ENCODE measurements at regions not wholly inside any gene's neighbourhood (a gene's known extent, or its start where the extent isn't known, plus 50 kb on each side); places are given as distances from the start of the nearest gene placed in this dataset.

DNA sequence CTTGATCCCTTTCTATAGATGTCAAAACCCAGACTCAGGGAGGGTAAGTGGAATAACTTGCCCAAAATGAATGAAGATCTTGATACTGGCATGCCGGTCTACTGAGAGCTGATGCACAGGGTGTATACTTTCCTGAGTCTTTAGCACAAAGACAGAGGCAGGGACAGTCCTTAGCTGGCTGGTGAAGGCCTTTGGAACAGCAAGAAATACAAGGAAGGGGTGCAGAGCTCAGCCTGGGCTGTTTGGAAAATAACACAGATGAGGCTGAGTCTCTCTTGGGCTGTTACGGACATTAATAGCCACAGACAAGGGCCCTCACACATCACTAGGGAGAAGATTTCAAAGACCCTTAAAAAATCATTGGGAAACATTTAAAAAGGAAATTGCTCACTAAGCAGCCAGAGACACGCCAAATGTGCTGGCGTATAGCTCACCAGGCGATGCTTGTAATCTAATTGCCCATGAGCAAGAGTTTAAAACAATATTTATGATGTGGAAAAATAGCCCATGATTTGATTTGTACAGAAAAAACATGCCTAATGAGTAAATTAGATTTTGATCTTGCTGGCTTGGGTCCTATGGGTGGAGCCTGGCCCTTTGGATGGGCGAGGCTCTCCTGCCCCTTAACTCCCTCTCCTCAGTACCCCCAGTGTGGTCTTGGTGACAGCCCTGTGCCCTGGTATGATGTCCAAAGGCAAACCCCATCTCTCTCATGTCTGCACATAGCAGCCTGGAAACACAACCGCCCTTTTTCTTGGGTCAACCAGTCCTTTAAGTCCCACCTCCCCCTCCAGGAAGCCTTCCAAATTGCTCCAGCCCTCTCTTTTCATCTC is 81.8 kb upstream of the MRPS22 start:
- intact Hi-C loops (cut with micrococcal nuclease; ENCODE audit: unreplicated experiment) (no loop called here), in situ Hi-C loops (cut with HindIII; ENCODE audit: extremely low pct_ligation_motif_present, low pct_unique_long_range_greater_than_20kb) (no loop called here)
- Histone ChIP-seq H3K4me1 (ENCODE audit: insufficient read depth, low read length) (peaks cover 2% of the 10 kb centered on the region), H3K4me3 (replicated peaks in 1 of 3; ENCODE audit: insufficient read depth in 1 of 3, low read depth in 2 of 3, low read length in 3 of 3) (no peak overlapping the region), H3K36me3 (replicated peaks in 1 of 2; ENCODE audit: control insufficient read depth in 1 of 2, insufficient read depth in 2 of 2, low read length in 2 of 2) (no peaks in the 10 kb centered on the region), H4K20me1 (ENCODE audit: insufficient read depth, low read length) (no peaks in the 10 kb centered on the region), H3K4me2 (ENCODE audit: low read depth, low read length) (no peak overlapping the region), H3K9ac (ENCODE audit: insufficient read depth, low read depth, low read length) (no peak overlapping the region), H3K27ac (ENCODE audit: extremely low read length, insufficient read depth, low read length) (no peak overlapping the region), H3K79me2 (ENCODE audit: insufficient read depth, low read length) (no peaks in the 10 kb centered on the region), H2AFZ (ENCODE audit: low read length) (no peak overlapping the region), H3K27me3 (ENCODE audit: control insufficient read depth in 1 of 2, insufficient read depth in 2 of 2, low read length in 2 of 2) (peaks cover 0 to 3% of the 10 kb centered on the region in 2 experiments; a peak in 2 of 5 replicates), H3K9me3 (ENCODE audit: low read length) (no peaks in the 10 kb centered on the region)
- ChIA-PET CTCF (ENCODE audit: low intra/inter-chr PET ratio, low total read pairs) (no interaction called here), POLR2A (no interaction called here)
- TF ChIP-seq ATM (IDR thresholded peaks at IDR 0.05; ENCODE audit: borderline replicate concordance) (no peak), ZNF775 (CRISPR knock-in tag; IDR thresholded peaks at IDR 0.05; ENCODE audit: borderline replicate concordance) (no peak), ZNF24 (IDR thresholded peaks at IDR 0.05) (no peak), PCBP1 (IDR thresholded peaks at IDR 0.05; ENCODE audit: borderline replicate concordance, low read depth, low read length) (no peak), ZNF841 (CRISPR knock-in tag; IDR thresholded peaks at IDR 0.05; ENCODE audit: borderline replicate concordance) (no peak), ZKSCAN5 (CRISPR knock-in tag; IDR thresholded peaks at IDR 0.05) (no peak), SP2 (CRISPR knock-in tag; IDR thresholded peaks at IDR 0.05) (no peak), ZNF749 (CRISPR knock-in tag; IDR thresholded peaks at IDR 0.05; ENCODE audit: borderline replicate concordance) (no peak)
- TF ChIP-seq, protein P1, sequence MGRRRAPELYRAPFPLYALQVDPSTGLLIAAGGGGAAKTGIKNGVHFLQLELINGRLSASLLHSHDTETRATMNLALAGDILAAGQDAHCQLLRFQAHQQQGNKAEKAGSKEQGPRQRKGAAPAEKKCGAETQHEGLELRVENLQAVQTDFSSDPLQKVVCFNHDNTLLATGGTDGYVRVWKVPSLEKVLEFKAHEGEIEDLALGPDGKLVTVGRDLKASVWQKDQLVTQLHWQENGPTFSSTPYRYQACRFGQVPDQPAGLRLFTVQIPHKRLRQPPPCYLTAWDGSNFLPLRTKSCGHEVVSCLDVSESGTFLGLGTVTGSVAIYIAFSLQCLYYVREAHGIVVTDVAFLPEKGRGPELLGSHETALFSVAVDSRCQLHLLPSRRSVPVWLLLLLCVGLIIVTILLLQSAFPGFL (CRISPR knock-in tag; IDR thresholded peaks at IDR 0.05), result no peak
- TF ChIP-seq, protein P2, sequence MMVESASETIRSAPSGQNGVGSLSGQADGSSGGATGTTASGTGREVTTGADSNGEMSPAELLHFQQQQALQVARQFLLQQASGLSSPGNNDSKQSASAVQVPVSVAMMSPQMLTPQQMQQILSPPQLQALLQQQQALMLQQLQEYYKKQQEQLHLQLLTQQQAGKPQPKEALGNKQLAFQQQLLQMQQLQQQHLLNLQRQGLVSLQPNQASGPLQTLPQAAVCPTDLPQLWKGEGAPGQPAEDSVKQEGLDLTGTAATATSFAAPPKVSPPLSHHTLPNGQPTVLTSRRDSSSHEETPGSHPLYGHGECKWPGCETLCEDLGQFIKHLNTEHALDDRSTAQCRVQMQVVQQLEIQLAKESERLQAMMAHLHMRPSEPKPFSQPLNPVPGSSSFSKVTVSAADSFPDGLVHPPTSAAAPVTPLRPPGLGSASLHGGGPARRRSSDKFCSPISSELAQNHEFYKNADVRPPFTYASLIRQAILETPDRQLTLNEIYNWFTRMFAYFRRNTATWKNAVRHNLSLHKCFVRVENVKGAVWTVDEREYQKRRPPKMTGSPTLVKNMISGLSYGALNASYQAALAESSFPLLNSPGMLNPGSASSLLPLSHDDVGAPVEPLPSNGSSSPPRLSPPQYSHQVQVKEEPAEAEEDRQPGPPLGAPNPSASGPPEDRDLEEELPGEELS (CRISPR knock-in tag; IDR thresholded peaks at IDR 0.05), result no peak
- TF ChIP-seq, protein P3, sequence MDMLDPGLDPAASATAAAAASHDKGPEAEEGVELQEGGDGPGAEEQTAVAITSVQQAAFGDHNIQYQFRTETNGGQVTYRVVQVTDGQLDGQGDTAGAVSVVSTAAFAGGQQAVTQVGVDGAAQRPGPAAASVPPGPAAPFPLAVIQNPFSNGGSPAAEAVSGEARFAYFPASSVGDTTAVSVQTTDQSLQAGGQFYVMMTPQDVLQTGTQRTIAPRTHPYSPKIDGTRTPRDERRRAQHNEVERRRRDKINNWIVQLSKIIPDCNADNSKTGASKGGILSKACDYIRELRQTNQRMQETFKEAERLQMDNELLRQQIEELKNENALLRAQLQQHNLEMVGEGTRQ (IDR thresholded peaks at IDR 0.05; ENCODE audit: low read depth, low read length), result no peak
- TF ChIP-seq, protein P3 (CRISPR knock-in tag; IDR thresholded peaks at IDR 0.05; ENCODE audit: borderline replicate concordance), result no peak
- FAIRE-seq (no peak), DNase-seq (ENCODE audit: low spot score) (no peak), ATAC-seq (no peak)
- WGBS (ENCODE audit: low lambda C conversion rate), result 32% methylated on average over 7 of the region's 7 CpGs
- BruUV-seq (replicated peaks), result no TSS peak
